Activated B cell treated with CpG ODN at 0.5 μM for 24 hours (primary cell): ENCODE measurements at regions not wholly inside any gene's neighbourhood (a gene's known extent, or its start where the extent isn't known, plus 50 kb on each side); places are given as distances from the start of the nearest gene placed in this dataset.

Experiments
- ATAC-seq: fragments of 200-7000 bp; cut with Tn5 transposase; one replicate; pipeline ENCODE4 v1.10.0; 2021; ENCODE audit warnings: low read depth, mild to moderate bottlenecking, moderate library complexity
- CTCF ChIA-PET: fragments of 350-600 bp; sonication (Branson Sonifier 250); formaldehyde crosslinking; loops from one replicate; lab custom pipeline; 2021; ENCODE audit warnings: antibody characterized with exemption; lab: Charles Lee
- POLR2A ChIA-PET: fragments of 350-600 bp; sonication (Branson Sonifier 250); formaldehyde crosslinking; loops from one replicate; lab custom pipeline; 2021; ENCODE audit warnings: antibody characterized with exemption; lab: Charles Lee
- DNase-seq: peaks from one replicate; pipeline ENCODE4 v3.0.0; 2022
- H3K27ac Mint-ChIP-seq: one replicate; pipeline ENCODE4 v1.8.0; 2020; ENCODE audit warnings: mixed read lengths
- H3K27me3 Mint-ChIP-seq: one replicate; pipeline ENCODE4 v1.8.0; 2021; ENCODE audit warnings: mixed read lengths
- H3K36me3 Mint-ChIP-seq: one replicate; pipeline ENCODE4 v1.8.0; 2021; ENCODE audit warnings: low read depth, mixed read lengths
- H3K4me1 Mint-ChIP-seq: one replicate; pipeline ENCODE4 v1.8.0; 2021; ENCODE audit warnings: mixed read lengths
- H3K4me3 Mint-ChIP-seq: one replicate; pipeline ENCODE4 v1.8.0; 2020; ENCODE audit warnings: mild to moderate bottlenecking, mixed read lengths
- H3K9me3 Mint-ChIP-seq: one replicate; pipeline ENCODE4 v1.8.0; 2020; ENCODE audit warnings: mixed read lengths
- CTCF ChIP-seq: fragments of 200-600 bp; IDR thresholded peaks from one replicate; pipeline ENCODE4 v1.8.0; 2022; ENCODE audit warnings: antibody characterized with exemption, mild to moderate bottlenecking
- intact Hi-C: fragments of 100-400 bp; cut with micrococcal nuclease; formaldehyde crosslinking; loops from one replicate; pipeline ENCODE4 v1.15.1; 2024

- POLR2A ChIA-PET = no interaction called here
- no peaks in the 10 kb centered on the region for H3K4me1 Mint-ChIP-seq
- no peaks in the 10 kb centered on the region for H3K9me3 Mint-ChIP-seq
- intact Hi-C loops = no loop called here
- DNase-seq (no peak), ATAC-seq (no peak)
- TF ChIP-seq CTCF = no peak
- no peaks in the 10 kb centered on the region for H3K27me3 Mint-ChIP-seq
- no peaks in the 10 kb centered on the region for H3K36me3 Mint-ChIP-seq
- H3K27ac Mint-ChIP-seq = no peak overlapping the region
- no peak overlapping the region for H3K4me3 Mint-ChIP-seq
- CTCF ChIA-PET = no interaction called here
Observed at GRCh38 chr6:74756923-74757322, 448.9 kb downstream of the COL12A1 start.

GRCh38 chr6:74755778-74756177 lies 450.1 kb downstream of the COL12A1 start:
- H3K36me3 Mint-ChIP-seq = no peaks in the 10 kb centered on the region
- POLR2A ChIA-PET = no interaction called here
- DNase-seq = no peak

GRCh38 chr6:74755196-74755595 lies 450.7 kb downstream of the COL12A1 start:
- ATAC-seq = no peak
- ChIA-PET POLR2A (no interaction called here), CTCF (no interaction called here)
- Mint-ChIP-seq H3K4me3 (no peak overlapping the region), H3K36me3 (no peaks in the 10 kb centered on the region), H3K9me3 (no peaks in the 10 kb centered on the region), H3K4me1 (no peaks in the 10 kb centered on the region), H3K27me3 (no peaks in the 10 kb centered on the region), H3K27ac (no peak overlapping the region)
- no peak for DNase-seq
- intact Hi-C loops = no loop called here
- TF ChIP-seq CTCF = no peak

More at GRCh38 chr6:74755778-74756177, 450.1 kb downstream of the COL12A1 start:
- Mint-ChIP-seq H3K27ac (no peak overlapping the region), H3K4me1 (no peaks in the 10 kb centered on the region), H3K9me3 (no peaks in the 10 kb centered on the region), H3K4me3 (no peak overlapping the region), H3K27me3 (no peaks in the 10 kb centered on the region)
- no peak for ATAC-seq
- intact Hi-C loops = no loop called here
- CTCF ChIA-PET = no interaction called here
- no peak for TF ChIP-seq CTCF

- Mint-ChIP-seq H3K4me3 (no peak overlapping the region), H3K27me3 (no peaks in the 10 kb centered on the region), H3K27ac (no peak overlapping the region), H3K36me3 (no peaks in the 10 kb centered on the region), H3K4me1 (no peaks in the 10 kb centered on the region), H3K9me3 (no peaks in the 10 kb centered on the region)
- ATAC-seq = no peak
- ChIA-PET CTCF (no interaction called here), POLR2A (no interaction called here)
- intact Hi-C loops = no loop called here
- no peak for TF ChIP-seq CTCF
- DNase-seq = no peak
Observed at GRCh38 chr6:74753883-74754600, 451.8 kb downstream of the COL12A1 start.

- CTCF ChIA-PET = no interaction called here
- Mint-ChIP-seq H3K27me3 (no peaks in the 10 kb centered on the region), H3K9me3 (no peaks in the 10 kb centered on the region), H3K27ac (no peak overlapping the region), H3K4me1 (no peaks in the 10 kb centered on the region), H3K4me3 (no peak overlapping the region), H3K36me3 (no peaks in the 10 kb centered on the region)
- no peak for TF ChIP-seq CTCF
- intact Hi-C loops = no loop called here
- no peak for ATAC-seq
- DNase-seq = no peak
- POLR2A ChIA-PET = no interaction called here
Observed at GRCh38 chr6:74752303-74752702, 453.6 kb downstream of the COL12A1 start.
